ENCODE measurements at regions not wholly inside any gene's neighbourhood (a gene's known extent, or its start where the extent isn't known, plus 50 kb on each side); places are given as distances from the start of the nearest gene placed in this dataset.

DNA sequence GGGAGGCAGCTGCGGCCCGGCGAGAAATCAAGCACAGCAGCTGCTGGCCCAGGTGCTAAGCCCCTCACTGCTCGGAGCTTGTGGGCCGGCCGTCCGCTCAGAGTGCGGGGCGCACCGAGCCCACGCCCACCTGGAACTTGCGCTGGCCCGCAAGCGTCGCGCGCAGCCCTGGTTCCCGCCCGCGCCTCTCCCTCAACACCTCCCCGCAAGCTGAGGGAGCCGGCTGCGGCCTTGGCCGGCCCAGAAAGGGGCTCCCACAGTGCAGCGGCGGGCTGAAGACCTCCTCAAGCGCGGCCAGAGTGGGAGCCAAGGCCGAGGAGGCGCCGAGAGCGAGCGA is 92.9 kb downstream of the HAPSTR1 start:
- no peak for TF ChIP-seq POLR2A (conservative IDR thresholded peaks at IDR 0.05)
- no peak for TF ChIP-seq NCOR1 (IDR thresholded peaks at IDR 0.05)
